GM12892 (cell line): ENCODE measurements at regions not wholly inside any gene's neighbourhood (a gene's known extent, or its start where the extent isn't known, plus 50 kb on each side); places are given as distances from the start of the nearest gene placed in this dataset.

Experiments used
- DNase-seq: peaks from one replicate; pipeline ENCODE4 v3.0.0; 2011; ENCODE audit not compliant: insufficient read length
- FAIRE-seq: peaks from 2 replicates; lab custom pipeline; 2011; peaks lifted over from hg19 to GRCh38; lab: Jason Lieb, UNC
- POLR2A ChIP-seq: IDR thresholded peaks from 2 replicates; pipeline ENCODE4 v1.6.1; 2011; ENCODE audit warnings: low read depth, low read length, control low read depth
- POLR2AphosphoS5 ChIP-seq: IDR thresholded peaks from 2 replicates; pipeline ENCODE4 v1.6.1; 2011; ENCODE audit warnings: low read depth, low read length, control low read depth
- TAF1 ChIP-seq: IDR thresholded peaks from 2 replicates; pipeline ENCODE4 v1.6.1; 2011; ENCODE audit warnings: low read depth, mild to moderate bottlenecking, control low read depth, low read length, borderline replicate concordance

GRCh38 chr1:81230983-81231728 is 569.6 kb upstream of the ADGRL2 start:
- FAIRE-seq: no peak
- no peak for TF ChIP-seq POLR2AphosphoS5
- TF ChIP-seq TAF1: no peak
- TF ChIP-seq POLR2A: no peak
- DNase-seq: no peak

GRCh38 chr1:81228926-81229325 is 571.8 kb upstream of the ADGRL2 start:
- no peak for FAIRE-seq
- no peak for DNase-seq
- no peak for TF ChIP-seq POLR2AphosphoS5
- TF ChIP-seq POLR2A: no peak
- no peak for TF ChIP-seq TAF1

- no peak for DNase-seq
- FAIRE-seq: no peak
- TF ChIP-seq POLR2A: no peak
- no peak for TF ChIP-seq TAF1
- TF ChIP-seq POLR2AphosphoS5: no peak
Measured at GRCh38 chr1:81226603-81226928, 574.2 kb upstream of the ADGRL2 start.

GRCh38 chr1:81225789-81226602 is 574.7 kb upstream of the ADGRL2 start:
- no peak for TF ChIP-seq POLR2A
- TF ChIP-seq TAF1: no peak
- no peak for TF ChIP-seq POLR2AphosphoS5
- FAIRE-seq (peak; percentile 91), DNase-seq (no peak)

GRCh38 chr1:81224222-81224621 is 576.5 kb upstream of the ADGRL2 start:
- TF ChIP-seq POLR2A: no peak
- no peak for TF ChIP-seq TAF1
- no peak for TF ChIP-seq POLR2AphosphoS5
- no peak for DNase-seq
- FAIRE-seq: peak; percentile 40

GRCh38 chr1:81221564-81221963 is 579.2 kb upstream of the ADGRL2 start:
- no peak for FAIRE-seq
- TF ChIP-seq POLR2A: no peak
- TF ChIP-seq POLR2AphosphoS5: no peak
- no peak for TF ChIP-seq TAF1
- DNase-seq: no peak

- no peak for DNase-seq
- FAIRE-seq: no peak
Measured at GRCh38 chr1:81220614-81221071, 580.1 kb upstream of the ADGRL2 start.

GRCh38 chr1:81217058-81217457 is 583.7 kb upstream of the ADGRL2 start:
- FAIRE-seq (no peak), DNase-seq (no peak)
- TF ChIP-seq POLR2A (no peak), TAF1 (no peak), POLR2AphosphoS5 (no peak)

More at GRCh38 chr1:81220614-81221071, 580.1 kb upstream of the ADGRL2 start:
- TF ChIP-seq POLR2A (no peak), POLR2AphosphoS5 (no peak), TAF1 (no peak)

GRCh38 chr1:81213279-81213678 is 587.5 kb upstream of the ADGRL2 start:
- FAIRE-seq (no peak), DNase-seq (no peak)
- no peak for TF ChIP-seq POLR2A
- no peak for TF ChIP-seq POLR2AphosphoS5
- no peak for TF ChIP-seq TAF1

- TF ChIP-seq TAF1 (no peak), POLR2A (no peak), POLR2AphosphoS5 (no peak)
- no peak for FAIRE-seq
Measured at GRCh38 chr1:81209461-81209860, 591.3 kb upstream of the ADGRL2 start.

GRCh38 chr1:81208441-81208840 is 592.3 kb upstream of the ADGRL2 start:
- TF ChIP-seq POLR2AphosphoS5 (no peak), POLR2A (no peak), TAF1 (no peak)
- FAIRE-seq (no peak), DNase-seq (no peak)

More at GRCh38 chr1:81209461-81209860, 591.3 kb upstream of the ADGRL2 start:
- no peak for DNase-seq
